Mesendoderm (in vitro differentiated cells): ENCODE measurements at regions not wholly inside any gene's neighbourhood (a gene's known extent, or its start where the extent isn't known, plus 50 kb on each side); places are given as distances from the start of the nearest gene placed in this dataset.
A peak's percentile ranks its signal among the peaks of the same experiment; 100 is the strongest.

Experiments used
- DNase-seq: peaks from one replicate; pipeline ENCODE4 v3.0.0; 2013
- H2AK5ac ChIP-seq: 2 replicates; pipeline ENCODE4 v1.6.1; 2013; ENCODE audit warnings: low read length, inconsistent platforms
- H2BK120ac ChIP-seq: 2 replicates; pipeline ENCODE4 v1.6.1; 2013; ENCODE audit warnings: low read depth, mild to moderate bottlenecking, low read length, moderate library complexity, mixed read lengths
- H2BK15ac ChIP-seq: replicated peaks from 2 replicates; pipeline ENCODE4 v1.6.1; 2013; ENCODE audit warnings: low read depth, mild to moderate bottlenecking, moderate library complexity
- H2BK5ac ChIP-seq: 2 replicates; pipeline ENCODE4 v1.6.1; 2013; ENCODE audit warnings: low read length, inconsistent platforms
- H3K18ac ChIP-seq: 2 replicates; pipeline ENCODE4 v1.6.1; 2013; ENCODE audit warnings: mild to moderate bottlenecking, low read length, mixed read lengths
- H3K23ac ChIP-seq: one replicate; pipeline ENCODE4 v1.6.1; 2013; ENCODE audit warnings: low read length
- H3K27ac ChIP-seq: 2 replicates; pipeline ENCODE4 v1.5.1; 2013; ENCODE audit warnings: low read depth, mild to moderate bottlenecking, inconsistent platforms, low read length, moderate library complexity
- H3K27me3 ChIP-seq: 2 replicates; pipeline ENCODE4 v1.6.1; 2013; ENCODE audit warnings: low read length, control low read depth, mild to moderate bottlenecking, inconsistent platforms; ENCODE audit not compliant: insufficient read depth, poor library complexity
- H3K36me3 ChIP-seq: 2 replicates; pipeline ENCODE4 v1.6.1; 2013; ENCODE audit warnings: low read length, inconsistent platforms; ENCODE audit not compliant: control insufficient read depth, insufficient read depth
- H3K4ac ChIP-seq: one replicate; pipeline ENCODE4 v1.6.1; 2013; ENCODE audit warnings: low read depth, mild to moderate bottlenecking, low read length, moderate library complexity
- H3K4me1 ChIP-seq: 2 replicates; pipeline ENCODE4 v1.6.1; 2013; ENCODE audit warnings: low read depth, low read length, inconsistent platforms; ENCODE audit not compliant: control insufficient read depth
- H3K4me2 ChIP-seq: 2 replicates; pipeline ENCODE4 v1.6.1; 2013; ENCODE audit warnings: low read length
- H3K4me3 ChIP-seq: 2 replicates; pipeline ENCODE4 v1.5.1; 2013; ENCODE audit warnings: mild to moderate bottlenecking, low read length
- H3K56ac ChIP-seq: one replicate; pipeline ENCODE4 v1.6.1; 2013; ENCODE audit warnings: low read length
- H3K79me1 ChIP-seq: 2 replicates; pipeline ENCODE4 v1.6.1; 2013; ENCODE audit warnings: low read length, inconsistent platforms
- H3K79me2 ChIP-seq: 2 replicates; pipeline ENCODE4 v1.6.1; 2013; ENCODE audit warnings: mild to moderate bottlenecking, low read length; ENCODE audit not compliant: control insufficient read depth, insufficient read depth
- H3K9ac ChIP-seq: 2 replicates; pipeline ENCODE4 v1.6.1; 2013; ENCODE audit warnings: low read length, inconsistent platforms
- H4K5ac ChIP-seq: one replicate; pipeline ENCODE4 v1.6.1; 2013; ENCODE audit warnings: low read length
- H4K8ac ChIP-seq: one replicate; pipeline ENCODE4 v1.6.1; 2013; ENCODE audit warnings: low read depth, mild to moderate bottlenecking, control low read depth, low read length, moderate library complexity
- WGBS: extraction: QIAGEN DNeasy Blood & Tissue Kit; methylation state at CpG from one replicate; pipeline ENCODE4 v1.1.7; 2013; ENCODE audit warnings: low lambda C conversion rate, missing lambda C conversion rate; ENCODE audit not compliant: insufficient coverage; ENCODE audit errors: extremely low coverage; 5-methylcytosine and 5-hydroxymethylcytosine counted together

GRCh38 chr1:191993549-191993948, 164.7 kb upstream of the RGS18 start:
- Histone ChIP-seq H3K23ac (no peak overlapping the region), H3K4ac (no peak overlapping the region), H3K4me1 (no peaks in the 10 kb centered on the region), H2BK5ac (no peak overlapping the region), H2BK15ac (no peak overlapping the region), H3K79me1 (no peaks in the 10 kb centered on the region), H3K27me3 (no peaks in the 10 kb centered on the region), H4K8ac (no peak overlapping the region), H3K4me2 (no peak overlapping the region), H2AK5ac (no peak overlapping the region), H3K56ac (no peak overlapping the region), H3K79me2 (no peaks in the 10 kb centered on the region), H4K5ac (no peak overlapping the region), H3K4me3 (no peak overlapping the region), H3K36me3 (no peaks in the 10 kb centered on the region), H3K9ac (no peak overlapping the region), H3K27ac (no peak overlapping the region), H2BK120ac (no peak overlapping the region), H3K18ac (no peak overlapping the region)
- no CpG with 5 or more reads among the region's 2 CpGs for WGBS
- peak; percentile 53 for DNase-seq

- Histone ChIP-seq H3K18ac (no peak overlapping the region), H3K4ac (no peak overlapping the region), H2BK120ac (no peak overlapping the region), H3K27ac (no peak overlapping the region), H3K4me1 (no peaks in the 10 kb centered on the region), H3K27me3 (no peaks in the 10 kb centered on the region), H3K4me2 (no peak overlapping the region), H2BK15ac (no peak overlapping the region), H3K23ac (no peak overlapping the region), H3K79me2 (no peaks in the 10 kb centered on the region), H2BK5ac (no peak overlapping the region), H4K8ac (no peak overlapping the region), H3K4me3 (no peak overlapping the region), H3K9ac (no peak overlapping the region), H3K36me3 (no peaks in the 10 kb centered on the region), H3K79me1 (no peaks in the 10 kb centered on the region), H3K56ac (no peak overlapping the region), H2AK5ac (no peak overlapping the region), H4K5ac (no peak overlapping the region)
- WGBS = no CpG with 5 or more reads among the region's 3 CpGs
- DNase-seq = peak; percentile 5
Observed at GRCh38 chr1:192002063-192002462, 156.2 kb upstream of the RGS18 start.

- Histone ChIP-seq H3K9ac (no peak overlapping the region), H3K4me3 (no peak overlapping the region), H4K8ac (no peak overlapping the region), H3K4me2 (no peak overlapping the region), H2AK5ac (no peak overlapping the region), H3K36me3 (no peaks in the 10 kb centered on the region), H3K27me3 (no peaks in the 10 kb centered on the region), H2BK5ac (no peak overlapping the region), H3K56ac (no peak overlapping the region), H3K79me1 (no peaks in the 10 kb centered on the region), H3K27ac (no peak overlapping the region), H2BK15ac (no peak overlapping the region), H3K23ac (no peak overlapping the region), H3K79me2 (no peaks in the 10 kb centered on the region), H3K4ac (no peak overlapping the region), H3K4me1 (no peaks in the 10 kb centered on the region), H3K18ac (no peak overlapping the region), H4K5ac (no peak overlapping the region), H2BK120ac (no peak overlapping the region)
- no peak for DNase-seq
- no CpG with 5 or more reads among the region's 5 CpGs for WGBS
Observed at GRCh38 chr1:192003295-192004077, 154.8 kb upstream of the RGS18 start.

- H2AK5ac ChIP-seq = no peak overlapping the region
- H3K9ac ChIP-seq = no peak overlapping the region
- DNase-seq = no peak
- no CpG with 5 or more reads among the region's 3 CpGs for WGBS
- no peak overlapping the region for H3K4ac ChIP-seq
- H3K23ac ChIP-seq = no peak overlapping the region
- H3K79me1 ChIP-seq = no peaks in the 10 kb centered on the region
- no peak overlapping the region for H4K8ac ChIP-seq
- no peaks in the 10 kb centered on the region for H3K27me3 ChIP-seq
- no peak overlapping the region for H2BK5ac ChIP-seq
- no peak overlapping the region for H2BK120ac ChIP-seq
- H2BK15ac ChIP-seq = no peak overlapping the region
- no peak overlapping the region for H3K56ac ChIP-seq
- no peak overlapping the region for H3K4me3 ChIP-seq
- no peaks in the 10 kb centered on the region for H3K36me3 ChIP-seq
- no peak overlapping the region for H3K27ac ChIP-seq
- no peak overlapping the region for H4K5ac ChIP-seq
- H3K4me1 ChIP-seq = no peaks in the 10 kb centered on the region
- H3K18ac ChIP-seq = no peak overlapping the region
- no peaks in the 10 kb centered on the region for H3K79me2 ChIP-seq
- H3K4me2 ChIP-seq = no peak overlapping the region
Observed at GRCh38 chr1:192005976-192006375, 152.3 kb upstream of the RGS18 start.

- no peaks in the 10 kb centered on the region for H3K79me2 ChIP-seq
Observed at GRCh38 chr1:192008281-192008825, 149.9 kb upstream of the RGS18 start.

More at GRCh38 chr1:192008281-192008825, 149.9 kb upstream of the RGS18 start:
- Histone ChIP-seq H3K4me2 (no peak overlapping the region), H2BK5ac (no peak overlapping the region), H4K8ac (no peak overlapping the region), H4K5ac (no peak overlapping the region), H3K4me1 (no peaks in the 10 kb centered on the region), H3K56ac (no peak overlapping the region), H3K23ac (no peak overlapping the region), H3K4me3 (no peak overlapping the region), H2BK15ac (no peak overlapping the region), H3K4ac (no peak overlapping the region), H3K9ac (no peak overlapping the region), H3K27ac (no peak overlapping the region), H2BK120ac (no peak overlapping the region), H3K79me1 (no peaks in the 10 kb centered on the region), H3K18ac (no peak overlapping the region), H3K36me3 (no peaks in the 10 kb centered on the region), H3K27me3 (no peaks in the 10 kb centered on the region), H2AK5ac (no peak overlapping the region)
- no peak for DNase-seq
- WGBS = no CpG with 5 or more reads among the region's 1 CpG
